ENCODE measurements at regions not wholly inside any gene's neighbourhood (a gene's known extent, or its start where the extent isn't known, plus 50 kb on each side); places are given as distances from the start of the nearest gene placed in this dataset.

- no peak for ATAC-seq (replicated peaks in 6 of 8)
- H3K4me3 ChIP-seq = no peak overlapping the region
- in situ Hi-C loops (cut with MboI; ENCODE audit: low pct_unique_long_range_greater_than_20kb in 2 of 9, low sequenced_read_pairs in 9 of 9, unreplicated experiment in 9 of 9) = no loop called here
- no peaks in the 10 kb centered on the region for H3K4me1 ChIP-seq (replicated peaks in 1 of 2)
- no peak overlapping the region for H3K27ac ChIP-seq
These were observed 90.5 kb upstream of the PDE10A start for GRCh38 chr6:165753506-165753905.

GRCh38 chr6:165752451-165752850 is 89.4 kb upstream of the PDE10A start:
- Histone ChIP-seq H3K27ac (no peak overlapping the region), H3K4me1 (replicated peaks in 1 of 2) (no peaks in the 10 kb centered on the region), H3K4me3 (no peak overlapping the region)
- in situ Hi-C loops (cut with MboI; ENCODE audit: low pct_unique_long_range_greater_than_20kb in 2 of 9, low sequenced_read_pairs in 9 of 9, unreplicated experiment in 9 of 9) = no loop called here
- 30 to 100% (median 90%) methylated on average over 1 to 3 of the region's 3 CpGs; no CpG with 5 or more reads in 2 of the 10 experiments for WGBS, 10 experiments
- no peak for ATAC-seq (replicated peaks in 6 of 8)

GRCh38 chr6:165751486-165751885 is 88.4 kb upstream of the PDE10A start:
- in situ Hi-C loops (cut with MboI; ENCODE audit: low pct_unique_long_range_greater_than_20kb in 2 of 9, low sequenced_read_pairs in 9 of 9, unreplicated experiment in 9 of 9) = no loop called here
- no peaks in the 10 kb centered on the region for H3K4me1 ChIP-seq (replicated peaks in 1 of 2)
- WGBS, 10 experiments = 25 to 100% (median 80%) methylated on average over 1 to 7 of the region's 7 CpGs; no CpG with 5 or more reads in 2 of the 10 experiments
- no peak for ATAC-seq (replicated peaks in 6 of 8)
- H3K4me3 ChIP-seq = no peak overlapping the region
- no peak overlapping the region for H3K27ac ChIP-seq

- Histone ChIP-seq H3K4me3 (no peak overlapping the region), H3K4me1 (replicated peaks in 1 of 2) (no peaks in the 10 kb centered on the region), H3K27ac (no peak overlapping the region)
- in situ Hi-C loops (cut with MboI; ENCODE audit: low pct_unique_long_range_greater_than_20kb in 2 of 9, low sequenced_read_pairs in 9 of 9, unreplicated experiment in 9 of 9) = no loop called here
- ATAC-seq (replicated peaks in 6 of 8) = no peak
These were observed 86.1 kb upstream of the PDE10A start for GRCh38 chr6:165749163-165749562.

- WGBS, 10 experiments = 8 to 90% (median 86%) methylated on average over 4 to 6 of the region's 6 CpGs; no CpG with 5 or more reads in 2 of the 10 experiments
- Histone ChIP-seq H3K4me3 (no peak overlapping the region), H3K27ac (no peak overlapping the region), H3K4me1 (replicated peaks in 1 of 2) (no peaks in the 10 kb centered on the region)
- in situ Hi-C loops (cut with MboI; ENCODE audit: low pct_unique_long_range_greater_than_20kb in 2 of 9, low sequenced_read_pairs in 9 of 9, unreplicated experiment in 9 of 9) = no loop called here
- no peak for ATAC-seq (replicated peaks in 6 of 8)
These were observed 85.3 kb upstream of the PDE10A start for GRCh38 chr6:165748390-165748789.

- Histone ChIP-seq H3K4me3 (no peak overlapping the region), H3K27ac (no peak overlapping the region), H3K4me1 (replicated peaks in 1 of 2) (no peaks in the 10 kb centered on the region)
- WGBS, 10 experiments = 0 to 100% (median 67%) methylated on average over 1 to 4 of the region's 4 CpGs; no CpG with 5 or more reads in 1 of the 10 experiments
- ATAC-seq (replicated peaks in 6 of 8) = no peak
- in situ Hi-C loops (cut with MboI; ENCODE audit: low pct_unique_long_range_greater_than_20kb in 2 of 9, low sequenced_read_pairs in 9 of 9, unreplicated experiment in 9 of 9) = no loop called here
These were observed 84.9 kb upstream of the PDE10A start for GRCh38 chr6:165747963-165748362.

GRCh38 chr6:165746331-165746730 is 83.3 kb upstream of the PDE10A start:
- Histone ChIP-seq H3K4me1 (replicated peaks in 1 of 2) (no peaks in the 10 kb centered on the region), H3K4me3 (no peak overlapping the region), H3K27ac (no peak overlapping the region)
- 20 to 100% (median 64%) methylated on average over 1 to 7 of the region's 9 CpGs; no CpG with 5 or more reads in 2 of the 10 experiments for WGBS, 10 experiments
- in situ Hi-C loops (cut with MboI; ENCODE audit: low pct_unique_long_range_greater_than_20kb in 2 of 9, low sequenced_read_pairs in 9 of 9, unreplicated experiment in 9 of 9) = no loop called here
- ATAC-seq (replicated peaks in 6 of 8) = peak in 5 of 8 experiments; percentile 50 to 90 (median 57)

GRCh38 chr6:165745492-165745891 is 82.5 kb upstream of the PDE10A start:
- no peak for ATAC-seq (replicated peaks in 6 of 8)
- Histone ChIP-seq H3K27ac (no peak overlapping the region), H3K4me3 (no peak overlapping the region), H3K4me1 (replicated peaks in 1 of 2) (no peaks in the 10 kb centered on the region)
- 31 to 100% (median 76%) methylated on average over 3 of the region's 3 CpGs for WGBS, 10 experiments
- in situ Hi-C loops (cut with MboI; ENCODE audit: low pct_unique_long_range_greater_than_20kb in 2 of 9, low sequenced_read_pairs in 9 of 9, unreplicated experiment in 9 of 9) = no loop called here

- ATAC-seq (replicated peaks in 6 of 8) = no peak
- no peak overlapping the region for H3K4me3 ChIP-seq
- H3K27ac ChIP-seq = no peak overlapping the region
- in situ Hi-C loops (cut with MboI; ENCODE audit: low pct_unique_long_range_greater_than_20kb in 2 of 9, low sequenced_read_pairs in 9 of 9, unreplicated experiment in 9 of 9) = no loop called here
- H3K4me1 ChIP-seq (replicated peaks in 1 of 2) = no peaks in the 10 kb centered on the region
- WGBS, 10 experiments = 0 to 86% (median 35%) methylated on average over 1 of the region's 1 CpG; no CpG with 5 or more reads in 4 of the 10 experiments
These were observed 81.7 kb upstream of the PDE10A start for GRCh38 chr6:165744555-165745228.

GRCh38 chr6:165743366-165743898 is 80.4 kb upstream of the PDE10A start:
- no peak overlapping the region for H3K27ac ChIP-seq
- WGBS, 10 experiments = 2 to 91% (median 70%) methylated on average over 3 to 6 of the region's 6 CpGs; no CpG with 5 or more reads in 1 of the 10 experiments
- ATAC-seq (replicated peaks in 6 of 8) = no peak
- no peak overlapping the region for H3K4me3 ChIP-seq
- in situ Hi-C loops (cut with MboI; ENCODE audit: low pct_unique_long_range_greater_than_20kb in 2 of 9, low sequenced_read_pairs in 9 of 9, unreplicated experiment in 9 of 9) = no loop called here
- no peaks in the 10 kb centered on the region for H3K4me1 ChIP-seq (replicated peaks in 1 of 2)

GRCh38 chr6:165742047-165742446 is 79.0 kb upstream of the PDE10A start:
- Histone ChIP-seq H3K4me3 (no peak overlapping the region), H3K27ac (no peak overlapping the region), H3K4me1 (replicated peaks in 1 of 2) (no peaks in the 10 kb centered on the region)
- in situ Hi-C loops (cut with MboI; ENCODE audit: low pct_unique_long_range_greater_than_20kb in 2 of 9, low sequenced_read_pairs in 9 of 9, unreplicated experiment in 9 of 9) = no loop called here
- WGBS, 10 experiments = 29 to 100% (median 84%) methylated on average over 2 to 7 of the region's 7 CpGs; no CpG with 5 or more reads in 1 of the 10 experiments
- no peak for ATAC-seq (replicated peaks in 6 of 8)

GRCh38 chr6:165737396-165737795 is 74.4 kb upstream of the PDE10A start:
- Histone ChIP-seq H3K4me1 (replicated peaks in 1 of 2) (no peaks in the 10 kb centered on the region), H3K27ac (no peak overlapping the region), H3K4me3 (no peak overlapping the region)
- ATAC-seq (replicated peaks in 6 of 8) = no peak
- 0 to 100% (median 83%) methylated on average over 1 of the region's 1 CpG; no CpG with 5 or more reads in 1 of the 10 experiments for WGBS, 10 experiments
- in situ Hi-C loops (cut with MboI; ENCODE audit: low pct_unique_long_range_greater_than_20kb in 2 of 9, low sequenced_read_pairs in 9 of 9, unreplicated experiment in 9 of 9) = no loop called here

- Histone ChIP-seq H3K27ac (no peak overlapping the region), H3K4me1 (replicated peaks in 1 of 2) (no peaks in the 10 kb centered on the region), H3K4me3 (no peak overlapping the region)
- no peak for ATAC-seq (replicated peaks in 6 of 8)
- in situ Hi-C loops (cut with MboI; ENCODE audit: low pct_unique_long_range_greater_than_20kb in 2 of 9, low sequenced_read_pairs in 9 of 9, unreplicated experiment in 9 of 9) = no loop called here
These were observed 72.0 kb upstream of the PDE10A start for GRCh38 chr6:165735065-165735464.

- WGBS, 10 experiments = 0 to 83% (median 17%) methylated on average over 1 of the region's 1 CpG; no CpG with 5 or more reads in 3 of the 10 experiments
- Histone ChIP-seq H3K4me3 (no peak overlapping the region), H3K4me1 (replicated peaks in 1 of 2) (no peaks in the 10 kb centered on the region), H3K27ac (no peak overlapping the region)
- ATAC-seq (replicated peaks in 6 of 8) = no peak
- in situ Hi-C loops (cut with MboI; ENCODE audit: low pct_unique_long_range_greater_than_20kb in 2 of 9, low sequenced_read_pairs in 9 of 9, unreplicated experiment in 9 of 9) = no loop called here
These were observed 70.4 kb upstream of the PDE10A start for GRCh38 chr6:165733489-165733791.
